SU-DHL-6 (cell line): ENCODE measurements at regions not wholly inside any gene's neighbourhood (a gene's known extent, or its start where the extent isn't known, plus 50 kb on each side); places are given as distances from the start of the nearest gene placed in this dataset.

ENCODE experiments used
- H2AFZ ChIP-seq: fragments of 200-600 bp; sonication (generic); 2 replicates; pipeline ENCODE4 v1.6.1; 2014; ENCODE audit warnings: low read depth, mild to moderate bottlenecking, moderate library complexity, mixed read lengths, antibody characterized with exemption, low read length; ENCODE audit not compliant: severe bottlenecking
- H3F3A ChIP-seq: fragments of 200-600 bp; shearing (Covaris generic); 2 replicates; pipeline ENCODE4 v1.6.0; 2016; ENCODE audit warnings: antibody characterized with exemption, mild to moderate bottlenecking; ENCODE audit not compliant: insufficient read depth
- H3K27ac ChIP-seq: fragments of 200-600 bp; sonication (generic); 2 replicates; pipeline ENCODE4 v1.5.1; 2016; ENCODE audit warnings: low read depth, mild to moderate bottlenecking, low read length, moderate library complexity, mixed read lengths
- H3K27me3 ChIP-seq: fragments of 200-600 bp; sonication (generic), shearing (Covaris generic); 2 replicates; pipeline ENCODE4 v1.6.0; 2014; ENCODE audit warnings: mild to moderate bottlenecking, low read length
- H3K36me3 ChIP-seq: fragments of 200-600 bp; sonication (generic); 2 replicates; pipeline ENCODE4 v1.6.1; 2014; ENCODE audit warnings: mild to moderate bottlenecking, low read length, mixed read lengths
- H3K4me2 ChIP-seq: fragments of 300-600, 200-600 bp; shearing (Covaris generic), sonication (generic); 2 replicates; pipeline ENCODE4 v1.6.0; 2014; ENCODE audit warnings: low read length, low read depth, mild to moderate bottlenecking; ENCODE audit not compliant: poor library complexity, severe bottlenecking
- H3K4me3 ChIP-seq: fragments of 200-600 bp; sonication (generic); 2 replicates; pipeline ENCODE4 v1.5.1; 2014; ENCODE audit warnings: antibody characterized with exemption, low read length, mild to moderate bottlenecking, mixed read lengths; ENCODE audit not compliant: insufficient read depth, poor library complexity, severe bottlenecking
- H3K79me2 ChIP-seq: fragments of 200-600 bp; sonication (generic); 2 replicates; pipeline ENCODE4 v1.6.1; 2014; ENCODE audit warnings: mild to moderate bottlenecking, low read length, moderate library complexity; ENCODE audit not compliant: insufficient read depth
- H3K9ac ChIP-seq: fragments of 200-600 bp; sonication (generic); 2 replicates; pipeline ENCODE4 v1.7.0; 2014; ENCODE audit warnings: mild to moderate bottlenecking, low read length
- H3K9me2 ChIP-seq: fragments of 200-600 bp; sonication (generic); replicated peaks from 2 replicates; pipeline ENCODE4 v1.6.1; 2014; ENCODE audit warnings: low read length; ENCODE audit not compliant: insufficient read depth
- H3K9me3 ChIP-seq: fragments of 200-600 bp; sonication (generic); 2 replicates; pipeline ENCODE4 v1.6.1; 2014; ENCODE audit warnings: low read length, mixed read lengths; ENCODE audit not compliant: insufficient read depth
- H4K20me1 ChIP-seq: fragments of 200-600 bp; sonication (generic); 2 replicates; pipeline ENCODE4 v1.6.1; 2014; ENCODE audit warnings: low read depth, mild to moderate bottlenecking, antibody characterized with exemption, low read length, moderate library complexity, mixed read lengths
- CTCF ChIP-seq: fragments of 200-600 bp; sonication (generic); IDR thresholded peaks from one replicate; pipeline ENCODE4 v1.5.1; 2017; ENCODE audit warnings: antibody characterized with exemption, mild to moderate bottlenecking, low read length, moderate library complexity; ENCODE audit not compliant: insufficient read depth, poor library complexity, severe bottlenecking
- EZH2phosphoT487 ChIP-seq: fragments of 200-600 bp; sonication (generic), shearing (Covaris generic); conservative IDR thresholded peaks from 2 replicates; pipeline ENCODE4 v1.6.1; 2018; ENCODE audit warnings: mild to moderate bottlenecking, antibody characterized with exemption, low read length, moderate library complexity, mixed read lengths

GRCh38 chr5:26498972-26499371, 539.4 kb downstream of the CDH9 start:
- TF ChIP-seq EZH2phosphoT487 (no peak), CTCF (no peak)

GRCh38 chr5:26495437-26495836, 542.9 kb downstream of the CDH9 start:
- no peak overlapping the region for H2AFZ ChIP-seq
- no peak overlapping the region for H3K4me2 ChIP-seq
- no peak for TF ChIP-seq EZH2phosphoT487
- no peak for TF ChIP-seq CTCF
- no peaks in the 10 kb centered on the region for H3K9me2 ChIP-seq
- H3K27ac ChIP-seq, result no peak overlapping the region
- no peaks in the 10 kb centered on the region for H3F3A ChIP-seq
- no peaks in the 10 kb centered on the region for H4K20me1 ChIP-seq
- no peaks in the 10 kb centered on the region for H3K79me2 ChIP-seq
- H3K36me3 ChIP-seq, result no peaks in the 10 kb centered on the region
- no peak overlapping the region for H3K4me3 ChIP-seq
- no peaks in the 10 kb centered on the region for H3K27me3 ChIP-seq
- H3K9ac ChIP-seq, result no peak overlapping the region
- peaks cover 3% of the 10 kb centered on the region; the same call in 1 of the 2 replicates for H3K9me3 ChIP-seq

More at GRCh38 chr5:26498972-26499371, 539.4 kb downstream of the CDH9 start:
- H3K36me3 ChIP-seq, result no peaks in the 10 kb centered on the region
- no peaks in the 10 kb centered on the region for H3F3A ChIP-seq
- H3K27me3 ChIP-seq, result no peaks in the 10 kb centered on the region
- H3K4me2 ChIP-seq, result no peak overlapping the region
- no peak overlapping the region for H3K9ac ChIP-seq
- no peaks in the 10 kb centered on the region for H3K79me2 ChIP-seq
- peaks cover 3% of the 10 kb centered on the region; the same call in 1 of the 2 replicates for H3K9me3 ChIP-seq
- H3K9me2 ChIP-seq, result no peaks in the 10 kb centered on the region
- peak overlapping the region; percentile 24 for H2AFZ ChIP-seq
- no peak overlapping the region for H3K27ac ChIP-seq
- no peaks in the 10 kb centered on the region for H4K20me1 ChIP-seq
- no peak overlapping the region for H3K4me3 ChIP-seq

- peaks cover 3% of the 10 kb centered on the region; the same call in 1 of the 2 replicates for H3K9me3 ChIP-seq
- no peak for TF ChIP-seq EZH2phosphoT487
- no peak for TF ChIP-seq CTCF
- no peak overlapping the region for H3K9ac ChIP-seq
- no peaks in the 10 kb centered on the region for H3K36me3 ChIP-seq
- H4K20me1 ChIP-seq, result no peaks in the 10 kb centered on the region
- H3K79me2 ChIP-seq, result no peaks in the 10 kb centered on the region
- no peaks in the 10 kb centered on the region for H3F3A ChIP-seq
- H3K4me2 ChIP-seq, result no peak overlapping the region
- no peak overlapping the region for H3K4me3 ChIP-seq
- H3K27me3 ChIP-seq, result no peaks in the 10 kb centered on the region
- no peak overlapping the region for H3K27ac ChIP-seq
- H2AFZ ChIP-seq, result no peak overlapping the region
- H3K9me2 ChIP-seq, result no peaks in the 10 kb centered on the region
These were observed 545.4 kb downstream of the CDH9 start for GRCh38 chr5:26492906-26493459.
